Osteoblast (primary cell): ENCODE measurements at regions not wholly inside any gene's neighbourhood (a gene's known extent, or its start where the extent isn't known, plus 50 kb on each side); places are given as distances from the start of the nearest gene placed in this dataset.
A peak's percentile ranks its signal among the peaks of the same experiment; 100 is the strongest.

Experiments
- DNase-seq: peaks from one replicate; pipeline ENCODE4 v3.0.0; 2011; ENCODE audit warnings: low spot score, mixed read lengths; ENCODE audit not compliant: insufficient read length; ENCODE audit errors: missing footprints
- H2AFZ ChIP-seq: 2 replicates; pipeline ENCODE4 v1.6.0; 2011; ENCODE audit warnings: mild to moderate bottlenecking, low read length
- H3K27ac ChIP-seq: 2 replicates; pipeline ENCODE4 v1.5.1; 2011; ENCODE audit warnings: mild to moderate bottlenecking, low read depth, low read length, moderate library complexity
- H3K27me3 ChIP-seq: 2 replicates; pipeline ENCODE4 v1.6.0; 2012; ENCODE audit warnings: mild to moderate bottlenecking, control low read depth, inconsistent platforms, low read length, moderate library complexity; ENCODE audit not compliant: insufficient read depth
- H3K36me3 ChIP-seq: 2 replicates; pipeline ENCODE4 v1.5.1; 2011; ENCODE audit warnings: mild to moderate bottlenecking, low read length, control low read depth, moderate library complexity; ENCODE audit not compliant: insufficient read depth
- H3K4me1 ChIP-seq: 2 replicates; pipeline ENCODE4 v1.5.1; 2011; ENCODE audit warnings: mild to moderate bottlenecking, low read length, control low read depth, moderate library complexity; ENCODE audit not compliant: insufficient read depth
- H3K4me2 ChIP-seq: 2 replicates; pipeline ENCODE4 v1.6.0; 2011; ENCODE audit warnings: mild to moderate bottlenecking, low read length; ENCODE audit not compliant: insufficient read depth
- H3K4me3 ChIP-seq: fragments of 200-600 bp; sonication (generic); 3 replicates; pipeline ENCODE4 v1.5.1; 2012; ENCODE audit warnings: mild to moderate bottlenecking, low read length, inconsistent platforms; ENCODE audit not compliant: insufficient read depth
- H3K79me2 ChIP-seq: 2 replicates; pipeline ENCODE4 v1.6.0; 2012; ENCODE audit warnings: mild to moderate bottlenecking, low read length, control low read depth, inconsistent platforms; ENCODE audit not compliant: insufficient read depth
- H3K9me3 ChIP-seq: 2 replicates; pipeline ENCODE4 v1.5.1; 2011; ENCODE audit warnings: low read depth, low read length, control low read depth
- H4K20me1 ChIP-seq: 2 replicates; pipeline ENCODE4 v1.6.0; 2012; ENCODE audit warnings: mild to moderate bottlenecking, low read length, control low read depth; ENCODE audit not compliant: insufficient read depth
- CTCF ChIP-seq: IDR thresholded peaks from 2 replicates; pipeline ENCODE4 v1.5.1; 2011; ENCODE audit warnings: mild to moderate bottlenecking, low read depth, low read length, moderate library complexity; ENCODE audit errors: extremely low read depth

GRCh38 chr6:12576389-12576788 is 140.2 kb upstream of the PHACTR1 start:
- Histone ChIP-seq H2AFZ (no peak overlapping the region), H3K27me3 (no peaks in the 10 kb centered on the region), H3K79me2 (no peaks in the 10 kb centered on the region), H3K4me3 (no peak overlapping the region), H3K9me3 (no peaks in the 10 kb centered on the region), H3K4me2 (no peak overlapping the region), H3K27ac (no peak overlapping the region), H3K36me3 (no peaks in the 10 kb centered on the region), H3K4me1 (peaks cover 34% of the 10 kb centered on the region), H4K20me1 (no peaks in the 10 kb centered on the region)
- no peak for DNase-seq
- TF ChIP-seq CTCF = no peak

GRCh38 chr6:12577124-12577850 is 139.3 kb upstream of the PHACTR1 start:
- H3K27ac ChIP-seq = no peak overlapping the region
- no peak overlapping the region for H3K4me3 ChIP-seq
- H3K4me1 ChIP-seq = peaks cover 34% of the 10 kb centered on the region
- no peak overlapping the region for H2AFZ ChIP-seq
- H3K4me2 ChIP-seq = no peak overlapping the region
- H3K27me3 ChIP-seq = no peaks in the 10 kb centered on the region
- no peaks in the 10 kb centered on the region for H4K20me1 ChIP-seq
- no peaks in the 10 kb centered on the region for H3K79me2 ChIP-seq
- DNase-seq = no peak
- no peaks in the 10 kb centered on the region for H3K36me3 ChIP-seq
- H3K9me3 ChIP-seq = no peaks in the 10 kb centered on the region
- no peak for TF ChIP-seq CTCF

- no peaks in the 10 kb centered on the region for H3K9me3 ChIP-seq
- H3K79me2 ChIP-seq = no peaks in the 10 kb centered on the region
- no peak for DNase-seq
- H3K4me2 ChIP-seq = no peak overlapping the region
- TF ChIP-seq CTCF = no peak
- H4K20me1 ChIP-seq = no peaks in the 10 kb centered on the region
- H3K27ac ChIP-seq = peak overlapping the region; percentile 42
- H3K27me3 ChIP-seq = no peaks in the 10 kb centered on the region
- H3K36me3 ChIP-seq = no peaks in the 10 kb centered on the region
- no peak overlapping the region for H3K4me3 ChIP-seq
- peaks cover 28% of the 10 kb centered on the region for H3K4me1 ChIP-seq
- no peak overlapping the region for H2AFZ ChIP-seq
These were observed 138.5 kb upstream of the PHACTR1 start for GRCh38 chr6:12578097-12578496.

GRCh38 chr6:12578751-12579150 is 137.8 kb upstream of the PHACTR1 start:
- Histone ChIP-seq H3K79me2 (no peaks in the 10 kb centered on the region), H3K27ac (peak overlapping the region; percentile 42), H3K36me3 (no peaks in the 10 kb centered on the region), H3K9me3 (no peaks in the 10 kb centered on the region), H3K27me3 (no peaks in the 10 kb centered on the region), H4K20me1 (no peaks in the 10 kb centered on the region), H3K4me2 (peak overlapping the region; percentile 27), H3K4me3 (no peak overlapping the region), H2AFZ (no peak overlapping the region), H3K4me1 (peaks cover 22% of the 10 kb centered on the region)
- no peak for TF ChIP-seq CTCF
- DNase-seq = peak; percentile 81
